Tibial nerve (tissue), 4 donors: ENCODE measurements at regions not wholly inside any gene's neighbourhood (a gene's known extent, or its start where the extent isn't known, plus 50 kb on each side); places are given as distances from the start of the nearest gene placed in this dataset.

Experiments
- DNase-seq, 2 donors: peaks; one replicate each; pipeline ENCODE4 v3.0.0-alpha.2; 2019; ENCODE audit warnings: low spot score in 2 of 2
- H3K27ac ChIP-seq, 4 donors: fragments of 200-600 bp; sonication (generic) in 3 of 4; one replicate each; pipeline ENCODE4 v1.5.1; 2017 to 2019; ENCODE audit warnings: mild to moderate bottlenecking in 1 of 4
- H3K27me3 ChIP-seq, 2 donors: fragments of 200-600 bp; sonication (generic) in 1 of 2; one replicate each; pipeline versions ENCODE4 v1.5.1 to v1.6.0; 2017 to 2019
- H3K36me3 ChIP-seq, 3 donors: fragments of 200-600 bp; sonication (generic); one replicate each; pipeline ENCODE4 v1.5.1; 2018 to 2019
- H3K4me1 ChIP-seq, 4 donors: fragments of 200-600 bp; sonication (generic) in 3 of 4; one replicate each; pipeline ENCODE4 v1.5.1; 2017 to 2019
- H3K4me3 ChIP-seq, 4 donors: fragments of 200-600 bp; sonication (generic) in 3 of 4; one replicate each; pipeline ENCODE4 v1.5.1; 2017 to 2019; ENCODE audit warnings: mild to moderate bottlenecking in 1 of 4, moderate library complexity in 1 of 4
- H3K9me3 ChIP-seq, 4 donors: fragments of 200-600 bp; sonication (generic) in 3 of 4; one replicate each; pipeline ENCODE4 v1.5.1; 2017 to 2019
- EP300 ChIP-seq, 2 donors: sonication (generic); formaldehyde crosslinking; IDR thresholded peaks; one replicate each; pipeline ENCODE4 v1.6.1; 2017; ENCODE audit warnings: antibody characterized with exemption in 2 of 2, mild to moderate bottlenecking in 1 of 2
- POLR2A ChIP-seq, 2 donors: fragments of 450-650 bp; IDR thresholded peaks; one replicate each; pipeline ENCODE4 v1.6.1; 2017; ENCODE audit warnings: antibody characterized with exemption in 2 of 2, mild to moderate bottlenecking in 2 of 2, moderate library complexity in 2 of 2
- WGBS, 2 donors: methylation state at CpG; one replicate each; pipeline ENCODE4 v1.1.5; 2018; 5-methylcytosine and 5-hydroxymethylcytosine counted together
- TF ChIP-seq, protein P1 (sequence below), 5 experiments: fragments of 200-600 bp in 3 of 5; fragments of 450-650 bp in 2 of 5; sonication (generic) in 3 of 5; IDR thresholded peaks; one replicate each; pipeline ENCODE4 v1.5.1; 2016 to 2019; ENCODE audit warnings: antibody characterized with exemption in 5 of 5, mild to moderate bottlenecking in 3 of 5, moderate library complexity in 2 of 5

DNA sequence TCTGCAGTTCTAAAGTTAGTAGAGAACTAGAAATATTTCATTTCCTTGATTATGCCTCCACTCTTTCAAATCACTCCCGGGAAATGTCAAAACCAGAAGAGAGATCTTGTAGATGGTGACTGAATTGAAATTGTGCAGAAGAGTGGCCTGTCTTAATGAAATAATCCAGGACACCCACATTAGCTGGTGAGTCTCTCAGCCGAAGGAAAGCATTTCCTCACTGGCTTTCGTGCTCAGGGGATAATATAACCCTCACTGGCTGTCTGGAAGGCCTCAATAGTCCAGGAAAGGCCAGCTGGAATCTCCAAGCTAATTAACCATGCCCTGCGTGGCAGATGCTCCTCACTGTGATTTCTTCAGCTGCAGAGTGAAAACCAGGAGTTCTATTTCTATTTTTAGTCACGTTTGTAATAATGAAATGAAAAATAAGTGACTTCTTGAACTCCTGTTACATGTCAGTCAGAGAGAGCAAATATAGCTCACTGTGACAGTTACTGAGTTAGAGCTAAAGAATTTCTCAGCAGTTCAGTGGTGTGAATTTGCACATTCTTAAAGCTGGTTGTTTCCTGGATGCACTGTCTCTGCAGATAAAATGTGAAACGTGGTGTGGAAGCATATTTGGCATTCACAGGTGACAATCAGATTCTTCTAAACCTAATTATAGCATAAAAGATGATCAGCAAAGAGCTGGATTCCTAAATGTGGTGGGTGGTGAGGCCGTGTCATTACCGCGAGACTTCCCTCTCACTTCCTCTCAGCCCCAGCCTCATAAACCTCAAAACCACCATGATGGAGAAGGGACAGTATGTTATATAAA, 211.7 kb downstream of the LMBRD1 start:
- peaks cover 0 to 5% (median 0%) of the 10 kb centered on the region in 4 donors for H3K4me1 ChIP-seq
- H3K36me3 ChIP-seq, result no peaks in the 10 kb centered on the region
- H3K4me3 ChIP-seq, result no peak overlapping the region
- no peaks in the 10 kb centered on the region for H3K27me3 ChIP-seq
- WGBS, 2 donors, result 26 to 29% methylated on average over 9 of the region's 9 CpGs
- no peak for TF ChIP-seq POLR2A (IDR thresholded peaks at IDR 0.05)
- TF ChIP-seq, protein P1, sequence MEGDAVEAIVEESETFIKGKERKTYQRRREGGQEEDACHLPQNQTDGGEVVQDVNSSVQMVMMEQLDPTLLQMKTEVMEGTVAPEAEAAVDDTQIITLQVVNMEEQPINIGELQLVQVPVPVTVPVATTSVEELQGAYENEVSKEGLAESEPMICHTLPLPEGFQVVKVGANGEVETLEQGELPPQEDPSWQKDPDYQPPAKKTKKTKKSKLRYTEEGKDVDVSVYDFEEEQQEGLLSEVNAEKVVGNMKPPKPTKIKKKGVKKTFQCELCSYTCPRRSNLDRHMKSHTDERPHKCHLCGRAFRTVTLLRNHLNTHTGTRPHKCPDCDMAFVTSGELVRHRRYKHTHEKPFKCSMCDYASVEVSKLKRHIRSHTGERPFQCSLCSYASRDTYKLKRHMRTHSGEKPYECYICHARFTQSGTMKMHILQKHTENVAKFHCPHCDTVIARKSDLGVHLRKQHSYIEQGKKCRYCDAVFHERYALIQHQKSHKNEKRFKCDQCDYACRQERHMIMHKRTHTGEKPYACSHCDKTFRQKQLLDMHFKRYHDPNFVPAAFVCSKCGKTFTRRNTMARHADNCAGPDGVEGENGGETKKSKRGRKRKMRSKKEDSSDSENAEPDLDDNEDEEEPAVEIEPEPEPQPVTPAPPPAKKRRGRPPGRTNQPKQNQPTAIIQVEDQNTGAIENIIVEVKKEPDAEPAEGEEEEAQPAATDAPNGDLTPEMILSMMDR (IDR thresholded peaks at IDR 0.05), result no peak
- H3K27ac ChIP-seq, result no peak overlapping the region
- no peaks in the 10 kb centered on the region for H3K9me3 ChIP-seq
- no peak for DNase-seq

DNA sequence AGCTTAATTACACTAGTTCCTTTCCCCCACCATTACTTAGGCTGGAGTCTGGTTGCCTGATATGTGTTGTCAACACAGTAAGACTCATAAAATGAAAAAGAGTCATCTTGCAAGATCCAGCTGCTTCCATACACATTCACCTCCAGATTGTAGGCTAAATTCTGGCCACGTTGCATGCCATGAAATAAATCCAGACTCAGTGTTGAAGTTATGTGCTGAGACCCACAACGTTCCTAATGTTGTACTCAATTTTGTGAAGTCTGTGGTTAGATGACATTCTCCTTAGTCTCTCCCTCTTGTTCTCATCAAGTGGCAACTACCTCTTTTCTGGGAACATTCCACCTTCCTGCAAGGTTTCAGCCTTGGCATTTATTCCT, 212.3 kb downstream of the LMBRD1 start:
- WGBS, 2 donors, result 45 to 71% methylated on average over 2 of the region's 2 CpGs
- Histone ChIP-seq H3K4me1 (peaks cover 0 to 5% (median 0%) of the 10 kb centered on the region in 4 donors), H3K36me3 (no peaks in the 10 kb centered on the region), H3K27ac (no peak overlapping the region), H3K9me3 (no peaks in the 10 kb centered on the region), H3K27me3 (no peaks in the 10 kb centered on the region), H3K4me3 (no peak overlapping the region)
- DNase-seq, result no peak
- TF ChIP-seq, protein P1 (IDR thresholded peaks at IDR 0.05), result no peak
- TF ChIP-seq EP300 (IDR thresholded peaks at IDR 0.05) (no peak), POLR2A (IDR thresholded peaks at IDR 0.05) (no peak)

DNA sequence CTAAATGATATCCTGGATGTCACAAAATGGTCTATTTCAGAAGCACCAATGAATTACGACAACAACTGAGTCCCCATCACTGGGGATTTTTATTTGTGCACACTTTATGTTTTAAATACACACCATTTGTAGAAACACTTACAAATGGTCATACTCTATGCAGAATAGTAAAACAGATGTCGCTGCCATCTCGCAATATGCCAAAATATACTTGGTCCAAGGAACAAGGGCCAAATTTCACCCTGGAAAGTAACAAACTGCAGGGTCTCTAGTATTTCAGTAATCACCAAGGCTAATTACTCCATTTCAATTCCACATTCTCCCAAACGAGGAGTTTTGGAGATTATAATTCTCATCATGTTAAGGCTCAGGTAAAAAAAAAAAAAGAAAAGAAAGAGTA, 215.2 kb downstream of the LMBRD1 start:
- Histone ChIP-seq H3K36me3 (no peaks in the 10 kb centered on the region), H3K27me3 (no peaks in the 10 kb centered on the region), H3K9me3 (no peaks in the 10 kb centered on the region), H3K27ac (no peak overlapping the region), H3K4me3 (no peak overlapping the region), H3K4me1 (peaks cover 0 to 5% (median 0%) of the 10 kb centered on the region in 4 donors)
- TF ChIP-seq POLR2A (IDR thresholded peaks at IDR 0.05) (no peak), EP300 (IDR thresholded peaks at IDR 0.05) (no peak)
- TF ChIP-seq, protein P1 (IDR thresholded peaks at IDR 0.05), result no peak
- 84 to 87% methylated on average over 4 of the region's 4 CpGs for WGBS, 2 donors
- no peak for DNase-seq

DNA sequence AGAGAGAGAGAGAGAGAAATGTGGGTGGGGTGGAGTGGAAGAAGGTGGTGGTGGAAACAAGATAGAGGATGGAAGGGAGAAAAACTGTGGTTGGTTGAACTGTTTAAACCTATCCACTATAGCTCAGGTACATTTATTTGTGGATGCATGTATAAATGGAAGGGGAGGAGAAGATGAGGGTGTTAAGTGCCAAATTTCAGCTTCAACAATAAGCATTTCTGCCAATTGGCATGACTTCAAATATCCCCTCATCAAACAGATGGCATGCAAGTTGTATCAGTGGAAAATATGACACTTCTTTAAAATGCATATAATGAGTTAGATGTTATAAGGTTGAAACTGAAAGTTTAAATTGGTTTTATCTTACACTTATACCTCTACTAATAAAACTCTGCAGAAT, 216.1 kb downstream of the LMBRD1 start:
- Histone ChIP-seq H3K4me1 (peaks cover 0 to 5% (median 0%) of the 10 kb centered on the region in 4 donors), H3K4me3 (no peak overlapping the region), H3K27ac (no peak overlapping the region), H3K27me3 (no peaks in the 10 kb centered on the region), H3K36me3 (no peaks in the 10 kb centered on the region), H3K9me3 (no peaks in the 10 kb centered on the region)
- no peak for DNase-seq
- TF ChIP-seq EP300 (IDR thresholded peaks at IDR 0.05) (no peak), POLR2A (IDR thresholded peaks at IDR 0.05) (no peak)
- TF ChIP-seq, protein P1 (IDR thresholded peaks at IDR 0.05), result no peak

DNA sequence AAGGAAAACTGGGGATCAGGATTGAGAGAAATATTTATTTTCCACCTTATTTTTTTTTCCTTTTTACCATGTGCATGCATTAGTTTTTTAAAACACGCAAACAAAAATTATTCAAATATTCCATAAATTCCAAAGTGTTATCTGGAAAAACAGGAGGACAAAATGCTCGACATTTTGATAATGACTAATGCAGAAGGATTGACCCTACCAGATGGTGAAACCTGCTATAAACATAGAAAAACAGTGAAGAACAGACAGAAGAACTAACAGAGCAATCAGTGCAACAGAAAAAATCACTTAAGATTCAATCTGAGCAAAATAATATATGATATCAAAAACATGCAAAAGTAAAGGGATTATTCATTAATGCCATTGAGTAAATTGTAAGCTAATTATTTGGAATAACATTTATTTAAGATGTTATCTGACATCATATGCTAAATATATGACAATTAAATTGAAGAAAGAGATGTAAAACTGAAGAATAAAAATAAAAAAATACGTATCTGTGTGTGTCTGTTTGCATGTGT, 218.4 kb downstream of the LMBRD1 start:
- no peak for TF ChIP-seq POLR2A (IDR thresholded peaks at IDR 0.05)
- TF ChIP-seq EP300 (IDR thresholded peaks at IDR 0.05), result no peak
- TF ChIP-seq, protein P1 (IDR thresholded peaks at IDR 0.05), result no peak
- Histone ChIP-seq H3K4me3 (no peak overlapping the region), H3K9me3 (no peaks in the 10 kb centered on the region), H3K27ac (no peak overlapping the region), H3K4me1 (no peaks in the 10 kb centered on the region), H3K36me3 (no peaks in the 10 kb centered on the region), H3K27me3 (no peaks in the 10 kb centered on the region)
- no peak for DNase-seq
- 56 to 63% methylated on average over 3 of the region's 3 CpGs for WGBS, 2 donors
